ENCODE measurements at regions not wholly inside any gene's neighbourhood (a gene's known extent, or its start where the extent isn't known, plus 50 kb on each side); places are given as distances from the start of the nearest gene placed in this dataset.

DNA sequence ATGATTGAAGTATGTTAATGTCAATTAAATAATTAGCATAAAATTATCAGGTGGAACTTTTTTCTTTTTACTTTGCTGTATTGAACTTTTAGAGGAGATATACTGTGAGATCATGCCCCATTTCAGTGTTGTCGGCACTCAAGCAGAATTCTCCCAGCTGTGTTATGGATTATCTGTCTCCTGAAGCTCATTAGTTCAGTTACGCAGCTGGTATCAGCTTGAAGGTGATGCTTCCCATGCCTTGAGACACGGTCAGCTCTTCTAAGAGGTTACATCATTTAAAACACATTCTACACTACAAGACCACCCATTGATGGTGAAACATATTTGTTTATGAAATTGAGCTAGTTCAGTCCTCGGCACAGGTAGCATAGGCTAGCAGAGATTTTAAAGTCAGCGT lies 68.9 kb upstream of the PHACTR2 start:
- no peak for ATAC-seq
- TF ChIP-seq ZNF565 (CRISPR knock-in tag; conservative IDR thresholded peaks at IDR 0.05; ENCODE audit: low read depth) (no peak), SNAI2 (CRISPR knock-in tag; IDR thresholded peaks at IDR 0.05) (no peak), ISL1 (CRISPR knock-in tag; IDR thresholded peaks at IDR 0.05) (no peak), ZNF8 (CRISPR knock-in tag; IDR thresholded peaks at IDR 0.05) (no peak), TCF4 (CRISPR knock-in tag; IDR thresholded peaks at IDR 0.05; ENCODE audit: borderline replicate concordance) (no peak)

DNA sequence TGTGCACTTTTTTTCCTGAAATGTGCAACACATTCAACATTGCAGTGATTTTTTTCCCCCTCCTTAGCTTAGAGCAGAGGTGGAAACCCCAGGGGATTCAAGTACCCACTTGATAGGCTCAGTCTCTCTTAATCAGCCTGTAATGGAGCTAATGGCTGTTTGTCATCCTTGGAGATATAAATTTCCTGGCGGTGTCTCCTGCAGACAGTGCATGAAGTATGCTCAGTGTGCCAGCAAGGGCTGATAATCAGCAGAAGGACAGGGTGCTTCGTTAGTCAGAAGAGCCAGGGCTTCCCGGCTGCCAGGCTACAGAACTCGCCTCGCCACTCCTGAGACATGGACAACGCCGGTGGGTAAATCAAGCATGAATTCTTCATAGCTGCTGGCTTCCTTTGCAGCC lies 69.8 kb upstream of the PHACTR2 start:
- peak; percentile 51 for ATAC-seq
- TF ChIP-seq CREB5 (CRISPR knock-in tag; IDR thresholded peaks at IDR 0.05; ENCODE audit: low read depth) (no peak), ISL1 (CRISPR knock-in tag; IDR thresholded peaks at IDR 0.05) (0 out of 2 replicates have a peak, but pooled peaks have one; percentile 12)

DNA sequence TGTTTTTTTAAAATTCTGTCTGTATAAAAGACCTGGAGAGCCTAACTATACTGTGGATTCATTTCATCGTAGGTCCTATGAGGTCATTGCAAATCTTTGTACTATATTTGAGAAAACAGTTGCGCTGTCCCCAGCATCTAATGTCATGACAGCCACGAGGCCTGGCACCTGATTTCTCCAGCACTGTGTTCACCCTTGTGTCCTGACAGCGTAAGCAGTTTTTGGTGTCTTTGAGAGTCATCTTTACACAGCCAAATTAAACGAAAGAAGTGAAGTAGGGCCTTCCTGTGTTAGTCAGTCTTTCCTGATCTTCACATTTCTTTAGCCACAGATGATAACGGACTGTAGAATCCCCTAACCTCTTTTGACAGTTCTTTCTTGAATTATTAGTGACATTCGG lies 70.6 kb upstream of the PHACTR2 start:
- no peak for TF ChIP-seq ZFP3 (CRISPR knock-in tag; IDR thresholded peaks at IDR 0.05)
- no peak for TF ChIP-seq ZFP30 (CRISPR knock-in tag; IDR thresholded peaks at IDR 0.05)
- no peak for TF ChIP-seq OSR1 (CRISPR knock-in tag; IDR thresholded peaks at IDR 0.05)
- TF ChIP-seq PATZ1 (CRISPR knock-in tag; IDR thresholded peaks at IDR 0.05; ENCODE audit: borderline replicate concordance), result no peak
- TF ChIP-seq, protein P1, sequence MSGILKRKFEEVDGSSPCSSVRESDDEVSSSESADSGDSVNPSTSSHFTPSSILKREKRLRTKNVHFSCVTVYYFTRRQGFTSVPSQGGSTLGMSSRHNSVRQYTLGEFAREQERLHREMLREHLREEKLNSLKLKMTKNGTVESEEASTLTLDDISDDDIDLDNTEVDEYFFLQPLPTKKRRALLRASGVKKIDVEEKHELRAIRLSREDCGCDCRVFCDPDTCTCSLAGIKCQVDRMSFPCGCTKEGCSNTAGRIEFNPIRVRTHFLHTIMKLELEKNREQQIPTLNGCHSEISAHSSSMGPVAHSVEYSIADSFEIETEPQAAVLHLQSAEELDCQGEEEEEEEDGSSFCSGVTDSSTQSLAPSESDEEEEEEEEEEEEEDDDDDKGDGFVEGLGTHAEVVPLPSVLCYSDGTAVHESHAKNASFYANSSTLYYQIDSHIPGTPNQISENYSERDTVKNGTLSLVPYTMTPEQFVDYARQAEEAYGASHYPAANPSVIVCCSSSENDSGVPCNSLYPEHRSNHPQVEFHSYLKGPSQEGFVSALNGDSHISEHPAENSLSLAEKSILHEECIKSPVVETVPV (CRISPR knock-in tag; IDR thresholded peaks at IDR 0.05), result no peak
- no peak for TF ChIP-seq ISL1 (CRISPR knock-in tag; IDR thresholded peaks at IDR 0.05)
- TF ChIP-seq ARNTL (CRISPR knock-in tag; IDR thresholded peaks at IDR 0.05; ENCODE audit: borderline replicate concordance, low read depth), result no peak
- TF ChIP-seq ZNF70 (CRISPR knock-in tag; IDR thresholded peaks at IDR 0.05), result no peak
- TF ChIP-seq ZC3H10 (CRISPR knock-in tag; IDR thresholded peaks at IDR 0.05), result no peak
- TF ChIP-seq PPARA (CRISPR knock-in tag; IDR thresholded peaks at IDR 0.05; ENCODE audit: borderline replicate concordance), result no peak
- TF ChIP-seq, protein P2, sequence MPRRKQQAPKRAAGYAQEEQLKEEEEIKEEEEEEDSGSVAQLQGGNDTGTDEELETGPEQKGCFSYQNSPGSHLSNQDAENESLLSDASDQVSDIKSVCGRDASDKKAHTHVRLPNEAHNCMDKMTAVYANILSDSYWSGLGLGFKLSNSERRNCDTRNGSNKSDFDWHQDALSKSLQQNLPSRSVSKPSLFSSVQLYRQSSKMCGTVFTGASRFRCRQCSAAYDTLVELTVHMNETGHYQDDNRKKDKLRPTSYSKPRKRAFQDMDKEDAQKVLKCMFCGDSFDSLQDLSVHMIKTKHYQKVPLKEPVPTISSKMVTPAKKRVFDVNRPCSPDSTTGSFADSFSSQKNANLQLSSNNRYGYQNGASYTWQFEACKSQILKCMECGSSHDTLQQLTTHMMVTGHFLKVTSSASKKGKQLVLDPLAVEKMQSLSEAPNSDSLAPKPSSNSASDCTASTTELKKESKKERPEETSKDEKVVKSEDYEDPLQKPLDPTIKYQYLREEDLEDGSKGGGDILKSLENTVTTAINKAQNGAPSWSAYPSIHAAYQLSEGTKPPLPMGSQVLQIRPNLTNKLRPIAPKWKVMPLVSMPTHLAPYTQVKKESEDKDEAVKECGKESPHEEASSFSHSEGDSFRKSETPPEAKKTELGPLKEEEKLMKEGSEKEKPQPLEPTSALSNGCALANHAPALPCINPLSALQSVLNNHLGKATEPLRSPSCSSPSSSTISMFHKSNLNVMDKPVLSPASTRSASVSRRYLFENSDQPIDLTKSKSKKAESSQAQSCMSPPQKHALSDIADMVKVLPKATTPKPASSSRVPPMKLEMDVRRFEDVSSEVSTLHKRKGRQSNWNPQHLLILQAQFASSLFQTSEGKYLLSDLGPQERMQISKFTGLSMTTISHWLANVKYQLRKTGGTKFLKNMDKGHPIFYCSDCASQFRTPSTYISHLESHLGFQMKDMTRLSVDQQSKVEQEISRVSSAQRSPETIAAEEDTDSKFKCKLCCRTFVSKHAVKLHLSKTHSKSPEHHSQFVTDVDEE (CRISPR knock-in tag; IDR thresholded peaks at IDR 0.05), result no peak
- TF ChIP-seq ESRRG (CRISPR knock-in tag; IDR thresholded peaks at IDR 0.05), result no peak
- TF ChIP-seq RARB (CRISPR knock-in tag; IDR thresholded peaks at IDR 0.05), result no peak
- no peak for TF ChIP-seq TOX (CRISPR knock-in tag; IDR thresholded peaks at IDR 0.05; ENCODE audit: borderline replicate concordance)
- ATAC-seq, result no peak; the same call in 2 of the 3 replicates

- TF ChIP-seq BACH2 (CRISPR knock-in tag; IDR thresholded peaks at IDR 0.05; ENCODE audit: borderline replicate concordance) (no peak), ZNF8 (CRISPR knock-in tag; IDR thresholded peaks at IDR 0.05) (no peak), ESRRG (CRISPR knock-in tag; IDR thresholded peaks at IDR 0.05) (no peak), SNAI2 (CRISPR knock-in tag; IDR thresholded peaks at IDR 0.05) (no peak), ZFP3 (CRISPR knock-in tag; IDR thresholded peaks at IDR 0.05) (no peak), ZFP30 (CRISPR knock-in tag; IDR thresholded peaks at IDR 0.05) (no peak), OSR1 (CRISPR knock-in tag; IDR thresholded peaks at IDR 0.05) (no peak), ZNF70 (CRISPR knock-in tag; IDR thresholded peaks at IDR 0.05) (no peak), ZC3H10 (CRISPR knock-in tag; IDR thresholded peaks at IDR 0.05) (no peak), PATZ1 (CRISPR knock-in tag; IDR thresholded peaks at IDR 0.05; ENCODE audit: borderline replicate concordance) (no peak), ZNF565 (CRISPR knock-in tag; conservative IDR thresholded peaks at IDR 0.05; ENCODE audit: low read depth) (no peak), RARB (CRISPR knock-in tag; IDR thresholded peaks at IDR 0.05) (no peak), TCF4 (CRISPR knock-in tag; IDR thresholded peaks at IDR 0.05; ENCODE audit: borderline replicate concordance) (no peak), TOX (CRISPR knock-in tag; IDR thresholded peaks at IDR 0.05; ENCODE audit: borderline replicate concordance) (no peak), GLIS3 (CRISPR knock-in tag; IDR thresholded peaks at IDR 0.05) (no peak), ISL1 (CRISPR knock-in tag; IDR thresholded peaks at IDR 0.05) (no peak), CSDC2 (CRISPR knock-in tag; IDR thresholded peaks at IDR 0.05) (no peak), CREB5 (CRISPR knock-in tag; IDR thresholded peaks at IDR 0.05; ENCODE audit: low read depth) (no peak)
- TF ChIP-seq, protein P1 (CRISPR knock-in tag; IDR thresholded peaks at IDR 0.05), result no peak
- ATAC-seq, result peak; percentile 74
These were observed 71.8 kb upstream of the PHACTR2 start for GRCh38 chr6:143605906-143606521.
